HT-29 (cell line): ENCODE measurements at regions not wholly inside any gene's neighbourhood (a gene's known extent, or its start where the extent isn't known, plus 50 kb on each side); places are given as distances from the start of the nearest gene placed in this dataset.
A peak's percentile ranks its signal among the peaks of the same experiment; 100 is the strongest.
"Not testable (repeated sequence)": the region's sequence is repeated elsewhere in the genome, so short reads cannot be mapped to it uniquely, and the experiment has no call there.

Experiments
- DNase-seq: peaks from one replicate; pipeline ENCODE4 v3.0.0-alpha.2; 2015; ENCODE audit warnings: low spot score

DNA sequence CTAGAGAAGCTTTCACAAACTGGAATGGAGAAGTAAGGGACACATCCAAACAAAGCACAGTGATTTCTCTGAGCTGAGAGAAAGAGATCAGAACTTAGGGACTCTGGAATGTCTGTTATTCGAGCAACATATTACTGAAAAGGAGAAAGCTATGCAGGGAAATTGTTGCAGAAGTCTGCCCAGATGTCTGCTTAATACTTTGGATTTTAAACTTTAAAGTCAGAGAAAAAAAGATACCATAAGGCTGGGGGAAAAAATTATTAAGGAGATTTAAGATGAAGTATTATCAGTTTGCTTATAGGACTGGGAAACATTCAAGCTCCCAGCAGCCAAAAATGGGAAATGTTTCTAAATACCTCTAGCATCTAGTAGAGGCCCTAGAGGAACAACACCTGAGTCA, 803.9 kb downstream of the TAF11L14 start:
- DNase-seq: no peak

DNA sequence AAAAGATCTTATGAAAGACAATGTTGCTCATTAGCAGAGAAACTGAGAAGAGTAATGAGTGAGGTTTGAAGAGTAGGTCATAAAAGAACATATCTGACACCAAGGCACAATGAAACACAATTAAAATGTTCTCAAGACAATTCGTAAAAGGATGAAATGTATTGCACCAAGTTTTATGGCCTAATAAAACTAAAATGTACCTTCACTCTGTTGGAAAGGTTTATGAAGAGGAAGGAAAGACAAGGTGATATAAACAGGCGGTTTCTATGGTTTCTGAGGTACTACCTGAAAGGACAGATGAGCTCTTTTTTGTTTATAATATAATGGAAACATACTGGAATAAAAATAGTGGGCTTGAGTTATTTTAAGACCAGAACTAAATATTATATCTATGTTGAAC, 821.3 kb downstream of the TAF11L14 start:
- no peak for DNase-seq

DNA sequence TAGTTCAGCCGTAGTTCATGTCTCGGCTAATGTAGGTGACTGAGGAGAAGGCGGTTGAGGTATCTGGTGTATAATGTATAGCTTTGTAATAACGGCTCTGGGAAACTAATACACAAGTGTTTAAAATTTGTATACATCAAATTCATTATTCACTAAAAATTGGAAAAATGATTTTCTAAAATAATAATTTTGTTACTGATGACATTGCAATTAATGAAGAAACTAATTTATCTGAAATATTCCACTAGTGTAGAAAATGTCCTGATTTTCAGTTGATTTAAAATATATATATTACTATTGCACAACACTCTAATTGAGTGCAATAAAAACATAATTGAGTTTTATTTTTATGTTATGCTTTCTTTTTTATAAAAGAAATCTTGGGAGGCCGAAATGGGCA, 823.0 kb downstream of the TAF11L14 start:
- no peak for DNase-seq

DNA sequence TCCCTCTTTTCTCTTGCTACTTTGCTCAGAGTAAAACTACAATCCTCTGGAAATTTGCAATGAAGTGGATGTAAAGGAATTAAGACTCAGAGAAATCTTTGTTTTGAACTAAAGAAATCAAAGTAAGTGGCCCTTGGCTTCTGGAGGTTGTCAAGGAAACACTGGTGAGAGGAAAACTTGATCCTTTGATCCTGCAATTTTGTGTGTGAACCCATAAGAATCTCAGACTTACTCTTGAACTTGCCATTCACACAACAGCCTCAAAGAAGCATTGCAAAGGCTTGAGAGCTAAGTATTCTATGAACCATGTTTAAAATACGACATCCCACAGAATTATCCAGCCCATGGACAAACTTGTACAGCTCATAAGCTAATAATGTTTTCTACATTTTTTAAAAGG, 827.5 kb downstream of the TAF11L14 start:
- DNase-seq: no peak

DNA sequence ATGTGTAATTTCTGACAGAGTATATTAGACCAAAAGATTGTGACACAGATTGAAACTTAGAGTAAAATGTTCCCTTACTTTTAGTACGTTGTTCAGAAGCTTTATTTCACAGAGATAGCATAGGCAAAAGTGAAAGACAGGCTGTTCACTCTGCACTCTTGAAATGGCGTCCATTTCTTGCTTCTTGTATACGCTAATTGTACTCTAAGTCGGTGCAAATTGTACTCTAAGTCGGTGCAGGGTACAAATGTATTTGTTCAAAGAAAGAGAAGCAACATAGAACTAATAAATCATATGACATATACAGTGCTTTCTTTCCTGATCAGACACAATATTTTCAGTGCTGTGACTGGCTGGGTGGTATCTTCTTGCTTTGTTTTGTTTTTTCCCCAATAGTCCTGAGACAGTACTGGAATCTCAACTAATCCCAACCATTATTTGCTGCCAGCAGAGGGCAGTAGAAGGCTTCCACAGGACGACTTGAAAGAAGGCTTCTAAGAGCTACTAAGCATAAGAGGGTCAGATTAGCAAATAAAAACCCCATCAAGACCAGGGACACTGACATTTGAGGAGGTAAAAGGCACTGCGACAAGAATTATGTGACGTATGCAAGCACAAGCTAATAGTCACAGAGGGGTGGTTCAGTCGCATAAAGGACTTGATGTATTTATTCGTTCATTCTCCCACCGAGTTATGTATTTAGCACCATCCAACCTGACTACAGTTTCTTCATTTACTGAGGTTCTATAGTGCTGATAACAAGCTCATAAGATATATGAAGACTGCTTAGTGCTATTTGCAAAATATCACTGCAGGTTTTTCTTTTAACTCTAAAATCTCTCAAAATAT, 831.8 kb downstream of the TAF11L14 start:
- DNase-seq: peak; percentile 85

GRCh38 chr5:18466731-18467130, 832.5 kb downstream of the TAF11L14 start:
- DNase-seq: no peak

GRCh38 chr5:18471791-18472190, 837.5 kb downstream of the TAF11L14 start:
- not testable (repeated sequence) for DNase-seq

DNA sequence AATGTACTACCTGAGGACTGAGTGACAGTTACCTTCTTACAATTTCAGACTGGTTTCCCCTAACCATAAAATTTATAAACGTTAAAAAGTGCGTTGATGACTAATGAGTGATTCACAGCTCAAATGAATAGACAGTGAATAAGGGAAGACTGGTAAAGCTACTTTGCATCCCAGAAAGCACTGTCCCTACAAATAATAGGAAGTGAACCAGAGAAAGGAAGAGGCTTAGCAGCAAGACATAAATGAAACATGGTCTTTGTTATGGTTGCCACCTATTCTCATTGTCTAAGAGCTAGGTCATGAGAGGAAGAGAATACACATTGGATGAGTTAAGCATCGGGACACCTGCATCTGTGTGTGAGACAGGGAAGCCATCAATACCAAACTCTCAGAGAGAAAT, 849.2 kb downstream of the TAF11L14 start:
- DNase-seq: no peak

GRCh38 chr5:18487928-18488480, 853.7 kb downstream of the TAF11L14 start:
- no peak for DNase-seq

GRCh38 chr5:18489703-18490102, 855.4 kb downstream of the TAF11L14 start:
- DNase-seq: no peak

- no peak for DNase-seq
These were observed 857.1 kb downstream of the TAF11L14 start for GRCh38 chr5:18491349-18491748.

DNA sequence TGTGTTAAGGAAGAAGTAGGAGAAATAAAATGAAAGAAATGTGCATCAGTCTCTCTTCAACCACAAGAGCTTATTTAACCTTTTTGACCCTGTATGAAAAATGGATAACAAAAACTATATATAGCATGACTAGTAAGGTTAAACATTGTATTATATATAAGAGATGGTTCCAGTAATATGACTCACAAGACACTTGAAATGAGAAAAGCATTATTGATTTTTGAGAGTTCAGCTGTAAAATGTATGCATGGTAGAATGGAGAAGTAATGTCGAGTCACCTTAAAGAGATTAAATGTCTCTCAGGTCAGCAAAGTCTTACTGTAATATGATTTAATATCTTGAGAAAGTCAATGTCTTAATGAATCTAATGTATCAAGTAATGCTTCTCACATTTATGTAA, 860.9 kb downstream of the TAF11L14 start:
- no peak for DNase-seq

GRCh38 chr5:18496041-18496440, 861.8 kb downstream of the TAF11L14 start:
- DNase-seq: no peak

DNA sequence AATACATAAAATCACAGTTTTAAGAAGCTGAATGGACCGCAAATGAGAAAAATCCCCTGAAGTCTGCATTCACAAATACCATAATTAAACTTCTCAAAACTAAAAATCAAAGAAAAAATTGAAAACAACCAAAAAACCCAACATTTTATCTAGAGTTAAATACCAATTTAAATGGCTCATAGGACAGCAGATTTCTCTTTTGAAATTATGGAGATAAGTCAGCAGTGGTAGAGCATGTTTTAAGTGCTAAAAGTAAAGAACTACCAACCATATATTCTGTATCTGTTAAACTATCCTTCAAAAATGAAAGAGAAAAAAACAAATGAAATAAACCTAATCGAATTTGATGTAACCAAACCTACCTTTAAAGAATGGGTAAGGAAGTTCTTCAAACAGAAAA, 862.8 kb downstream of the TAF11L14 start:
- no peak for DNase-seq

GRCh38 chr5:18503797-18504328, 869.6 kb downstream of the TAF11L14 start:
- no peak for DNase-seq

GRCh38 chr5:18507114-18507513, 872.9 kb downstream of the TAF11L14 start:
- no peak for DNase-seq

GRCh38 chr5:18517641-18518380, 883.6 kb downstream of the TAF11L14 start:
- DNase-seq: no peak

DNA sequence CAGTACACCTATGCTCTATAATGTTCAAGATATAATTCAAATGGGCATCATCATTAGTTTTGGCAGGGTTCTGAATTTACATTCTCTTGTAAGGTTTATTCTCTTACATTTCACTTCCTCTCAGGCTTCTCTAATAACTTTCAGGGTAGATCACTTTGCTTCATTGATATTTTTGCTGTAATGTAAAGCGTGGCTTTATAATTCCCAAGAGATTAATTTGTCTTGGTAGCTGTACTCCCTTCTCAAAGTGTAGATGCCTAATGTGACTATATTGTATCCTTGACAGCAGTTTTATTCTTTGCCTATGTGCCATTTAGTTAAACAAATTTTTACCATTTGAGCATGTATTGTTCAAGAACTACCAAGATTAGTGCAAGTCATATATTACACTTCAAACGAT, 889.1 kb downstream of the TAF11L14 start:
- no peak for DNase-seq

- no peak for DNase-seq
These were observed 892.6 kb downstream of the TAF11L14 start for GRCh38 chr5:18526792-18527405.

DNA sequence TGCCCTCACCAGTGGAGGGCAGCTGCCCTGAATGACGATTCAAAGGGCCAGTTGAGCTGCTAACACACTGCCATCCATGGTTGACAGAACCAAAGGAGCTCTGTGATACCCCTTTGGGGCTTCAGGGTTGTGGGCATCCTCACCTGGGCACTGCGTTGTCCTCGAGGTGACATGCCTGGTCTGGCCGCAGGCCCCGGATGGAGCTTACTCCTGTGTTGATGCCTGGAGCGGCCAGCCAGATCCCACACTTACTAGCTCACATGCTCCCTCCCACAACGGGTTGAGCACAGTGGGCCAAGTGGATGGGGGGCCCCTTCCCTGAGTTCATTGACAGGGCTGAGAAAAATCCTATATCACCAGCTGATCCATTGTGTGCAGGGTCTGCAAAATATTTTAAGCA, 898.9 kb downstream of the TAF11L14 start:
- DNase-seq: no peak

DNA sequence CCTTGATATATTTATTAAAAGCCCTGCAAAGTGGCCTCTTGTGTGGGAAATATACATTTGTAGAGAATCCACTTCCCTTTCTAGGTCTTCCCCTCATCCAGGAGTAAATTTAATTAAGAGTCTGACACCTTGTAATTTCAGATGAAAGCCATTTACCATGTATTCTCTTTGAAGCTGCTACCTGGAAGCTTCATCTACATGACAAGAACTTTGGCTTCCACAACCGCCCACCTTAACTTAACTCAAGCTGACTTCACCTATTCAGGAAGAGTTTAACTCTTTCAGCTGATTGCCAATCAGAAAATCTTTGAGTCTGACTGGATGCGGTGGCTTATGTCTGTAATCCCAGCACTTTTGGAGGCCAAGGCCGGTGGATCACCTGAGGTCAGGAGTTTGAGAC, 899.9 kb downstream of the TAF11L14 start:
- DNase-seq: no peak

DNA sequence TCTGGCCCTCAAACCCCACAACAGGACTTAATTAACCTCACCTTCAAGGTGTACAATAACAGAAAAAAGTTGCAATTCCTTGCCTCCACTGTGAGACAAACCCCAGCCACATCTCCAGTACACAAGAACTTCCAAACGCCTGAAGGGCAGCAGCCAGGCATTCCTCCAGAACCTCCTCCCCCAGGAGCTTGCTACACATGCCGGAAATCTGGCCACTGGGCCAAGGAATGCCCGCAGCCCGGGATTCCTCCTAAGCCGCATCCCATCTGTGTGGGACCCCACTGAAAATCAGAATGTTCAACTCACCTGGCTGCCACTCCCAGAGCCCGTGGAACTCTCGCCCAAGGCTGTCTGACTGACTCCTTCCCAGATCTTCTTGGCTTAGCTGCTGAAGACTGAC, 901.5 kb downstream of the TAF11L14 start:
- not testable (repeated sequence) for DNase-seq
